Astrocyte (in vitro differentiated cells and primary cell): ENCODE measurements at regions not wholly inside any gene's neighbourhood (a gene's known extent, or its start where the extent isn't known, plus 50 kb on each side); places are given as distances from the start of the nearest gene placed in this dataset.

Experiments used
- DNase-seq: peaks from one replicate; pipeline ENCODE4 v3.0.0-alpha.2; 2010; ENCODE audit warnings: low read depth
- FAIRE-seq: peaks from 2 replicates; lab custom pipeline; 2011; peaks lifted over from hg19 to GRCh38; lab: Jason Lieb, UNC
- H2AFZ ChIP-seq: 2 replicates; pipeline ENCODE4 v1.6.0; 2012; ENCODE audit warnings: low read depth, low read length, inconsistent platforms
- H3K27ac ChIP-seq: 2 replicates; pipeline ENCODE4 v1.5.1; 2011; ENCODE audit warnings: low read depth, low read length, inconsistent platforms
- H3K27me3 ChIP-seq: 2 replicates; pipeline ENCODE4 v1.6.0; 2011; ENCODE audit warnings: low read length, inconsistent platforms; ENCODE audit not compliant: insufficient read depth
- H3K36me3 ChIP-seq: 2 replicates; pipeline ENCODE4 v1.5.1; 2011; ENCODE audit warnings: low read length, inconsistent platforms; ENCODE audit not compliant: insufficient read depth
- H3K4me1 ChIP-seq: 2 replicates; pipeline ENCODE4 v1.5.1; 2011; ENCODE audit warnings: low read length, inconsistent platforms; ENCODE audit not compliant: insufficient read depth
- H3K4me2 ChIP-seq: 2 replicates; pipeline ENCODE4 v1.6.0; 2012; ENCODE audit warnings: low read length, inconsistent platforms
- H3K4me3 ChIP-seq: 2 replicates; pipeline ENCODE4 v1.5.1; 2011; ENCODE audit warnings: low read depth, mild to moderate bottlenecking, low read length, inconsistent platforms; ENCODE audit not compliant: insufficient read depth
- H3K79me2 ChIP-seq: 2 replicates; pipeline ENCODE4 v1.6.0; 2012; ENCODE audit warnings: mild to moderate bottlenecking, low read length, inconsistent platforms; ENCODE audit not compliant: insufficient read depth
- H3K9ac ChIP-seq: 2 replicates; pipeline ENCODE4 v1.6.0; 2012; ENCODE audit warnings: mild to moderate bottlenecking, low read length, inconsistent platforms
- H3K9me3 ChIP-seq: 2 replicates; pipeline ENCODE4 v1.5.1; 2012; ENCODE audit warnings: low read depth, mild to moderate bottlenecking, low read length, inconsistent platforms; ENCODE audit not compliant: insufficient read depth
- H4K20me1 ChIP-seq: 2 replicates; pipeline ENCODE4 v1.6.0; 2012; ENCODE audit warnings: low read length, inconsistent platforms; ENCODE audit not compliant: insufficient read depth
- H3K27ac Mint-ChIP-seq: one replicate; pipeline ENCODE4 v1.8.0; 2021; ENCODE audit warnings: mild to moderate bottlenecking, mixed read lengths; ENCODE audit not compliant: unreplicated experiment
- H3K27me3 Mint-ChIP-seq: one replicate; pipeline ENCODE4 v1.8.0; 2021; ENCODE audit warnings: low read depth, mixed read lengths; ENCODE audit not compliant: unreplicated experiment
- H3K36me3 Mint-ChIP-seq: one replicate; pipeline ENCODE4 v1.8.0; 2021; ENCODE audit warnings: low read depth, mixed read lengths; ENCODE audit not compliant: unreplicated experiment
- H3K4me1 Mint-ChIP-seq: one replicate; pipeline ENCODE4 v1.8.0; 2021; ENCODE audit warnings: low read depth, mixed read lengths; ENCODE audit not compliant: unreplicated experiment
- H3K4me3 Mint-ChIP-seq: one replicate; pipeline ENCODE4 v1.8.0; 2021; ENCODE audit warnings: mild to moderate bottlenecking, moderate library complexity, mixed read lengths; ENCODE audit not compliant: unreplicated experiment
- H3K9me3 Mint-ChIP-seq: one replicate; pipeline ENCODE4 v1.8.0; 2021; ENCODE audit warnings: mild to moderate bottlenecking, mixed read lengths; ENCODE audit not compliant: unreplicated experiment
- CTCF ChIP-seq: IDR thresholded peaks from 2 replicates; pipeline ENCODE4 v1.5.1; 2011; ENCODE audit warnings: low read depth, mild to moderate bottlenecking, inconsistent platforms, low read length, moderate library complexity; ENCODE audit not compliant: insufficient read depth
- EZH2 ChIP-seq: IDR thresholded peaks from 2 replicates; pipeline ENCODE4 v1.6.1; 2012; ENCODE audit warnings: mild to moderate bottlenecking, low read length, inconsistent platforms; ENCODE audit not compliant: insufficient read depth

- H3K9me3 Mint-ChIP-seq = no peaks in the 10 kb centered on the region
- Histone ChIP-seq H3K27ac (no peak overlapping the region), H3K27me3 (no peaks in the 10 kb centered on the region), H3K4me1 (no peaks in the 10 kb centered on the region), H4K20me1 (no peaks in the 10 kb centered on the region), H3K9me3 (no peaks in the 10 kb centered on the region), H3K36me3 (no peaks in the 10 kb centered on the region), H3K79me2 (no peaks in the 10 kb centered on the region), H3K9ac (no peak overlapping the region), H2AFZ (no peak overlapping the region), H3K4me2 (no peak overlapping the region), H3K4me3 (no peak overlapping the region)
- H3K4me1 Mint-ChIP-seq = no peaks in the 10 kb centered on the region
- H3K27ac Mint-ChIP-seq = no peak overlapping the region
- FAIRE-seq (no peak), DNase-seq (no peak)
- TF ChIP-seq CTCF = no peak
- no peak for TF ChIP-seq EZH2
- no peaks in the 10 kb centered on the region for H3K27me3 Mint-ChIP-seq
- H3K4me3 Mint-ChIP-seq = no peak overlapping the region
- H3K36me3 Mint-ChIP-seq = no peaks in the 10 kb centered on the region
Observed at GRCh38 chr2:59776726-59777008, 776.8 kb downstream of the BCL11A start.

GRCh38 chr2:59774821-59775433, 778.5 kb downstream of the BCL11A start:
- no peaks in the 10 kb centered on the region for H3K9me3 ChIP-seq
- Mint-ChIP-seq H3K4me3 (no peak overlapping the region), H3K36me3 (no peaks in the 10 kb centered on the region), H3K27me3 (no peaks in the 10 kb centered on the region), H3K4me1 (no peaks in the 10 kb centered on the region), H3K27ac (no peak overlapping the region), H3K9me3 (no peaks in the 10 kb centered on the region)
- no peaks in the 10 kb centered on the region for H3K27me3 ChIP-seq
- H2AFZ ChIP-seq = no peak overlapping the region
- no peak for FAIRE-seq
- H3K36me3 ChIP-seq = no peaks in the 10 kb centered on the region
- no peak for DNase-seq
- H3K27ac ChIP-seq = no peak overlapping the region
- no peak for TF ChIP-seq EZH2
- TF ChIP-seq CTCF = no peak
- no peaks in the 10 kb centered on the region for H3K4me1 ChIP-seq
- no peak overlapping the region for H3K4me2 ChIP-seq
- no peaks in the 10 kb centered on the region for H3K79me2 ChIP-seq
- H4K20me1 ChIP-seq = no peaks in the 10 kb centered on the region
- H3K9ac ChIP-seq = no peak overlapping the region
- no peak overlapping the region for H3K4me3 ChIP-seq

GRCh38 chr2:59770651-59771050, 782.8 kb downstream of the BCL11A start:
- no peak overlapping the region for H2AFZ ChIP-seq
- no peaks in the 10 kb centered on the region for H3K9me3 ChIP-seq
- no peak overlapping the region for H3K27ac ChIP-seq
- Mint-ChIP-seq H3K9me3 (no peaks in the 10 kb centered on the region), H3K27me3 (no peaks in the 10 kb centered on the region), H3K4me1 (peaks cover 3% of the 10 kb centered on the region), H3K4me3 (no peak overlapping the region), H3K27ac (no peak overlapping the region), H3K36me3 (no peaks in the 10 kb centered on the region)
- no peaks in the 10 kb centered on the region for H4K20me1 ChIP-seq
- H3K9ac ChIP-seq = no peak overlapping the region
- H3K36me3 ChIP-seq = no peaks in the 10 kb centered on the region
- H3K4me1 ChIP-seq = no peaks in the 10 kb centered on the region
- TF ChIP-seq EZH2 (no peak), CTCF (no peak)
- no peaks in the 10 kb centered on the region for H3K79me2 ChIP-seq
- DNase-seq (no peak), FAIRE-seq (no peak)
- H3K4me3 ChIP-seq = no peak overlapping the region
- no peak overlapping the region for H3K4me2 ChIP-seq
- no peaks in the 10 kb centered on the region for H3K27me3 ChIP-seq
